Neural cell (in vitro differentiated cells): ENCODE measurements at regions not wholly inside any gene's neighbourhood (a gene's known extent, or its start where the extent isn't known, plus 50 kb on each side); places are given as distances from the start of the nearest gene placed in this dataset.

Experiments used
- H2AFZ ChIP-seq: fragments of 200-600, 300-800 bp; sonication (generic), shearing (Covaris generic); 2 replicates; pipeline ENCODE4 v1.6.0; 2014; ENCODE audit warnings: low read depth, mild to moderate bottlenecking, antibody characterized with exemption, low read length, moderate library complexity
- H3F3A ChIP-seq: fragments of 200-600 bp; shearing (Covaris generic); 2 replicates; pipeline ENCODE4 v1.6.1; 2016; ENCODE audit warnings: mild to moderate bottlenecking, moderate library complexity, mixed read lengths, antibody characterized with exemption, low read length; ENCODE audit not compliant: insufficient read depth, poor library complexity, severe bottlenecking
- H3K27ac ChIP-seq: fragments of 200-600, 300-800 bp; sonication (generic), shearing (Covaris generic); 2 replicates; pipeline ENCODE4 v1.5.1; 2014; ENCODE audit warnings: mild to moderate bottlenecking, low read length, moderate library complexity
- H3K27me3 ChIP-seq: fragments of 300-800, 200-600 bp; sonication (generic), shearing (Covaris generic); 2 replicates; pipeline ENCODE4 v1.6.0; 2014; ENCODE audit warnings: mild to moderate bottlenecking, low read depth, low read length, moderate library complexity; ENCODE audit not compliant: insufficient read depth
- H3K36me3 ChIP-seq: fragments of 300-800, 200-600 bp; sonication (generic), shearing (Covaris generic); 2 replicates; pipeline ENCODE4 v1.5.1; 2014; ENCODE audit warnings: mild to moderate bottlenecking, antibody characterized with exemption, low read length, moderate library complexity; ENCODE audit not compliant: insufficient read depth
- H3K4me2 ChIP-seq: fragments of 300-800, 200-600 bp; sonication (generic), shearing (Covaris generic); 2 replicates; pipeline ENCODE4 v1.6.0; 2014; ENCODE audit warnings: mild to moderate bottlenecking, low read length
- H3K4me3 ChIP-seq: fragments of 300-800, 200-600 bp; sonication (generic), shearing (Covaris generic); 2 replicates; pipeline ENCODE4 v1.5.1; 2014; ENCODE audit warnings: mild to moderate bottlenecking, low read length, moderate library complexity
- H3K79me2 ChIP-seq: fragments of 200-600 bp; shearing (Covaris generic); replicated peaks from 2 replicates; pipeline ENCODE4 v1.6.0; 2014; ENCODE audit warnings: mild to moderate bottlenecking, low read length, moderate library complexity; ENCODE audit not compliant: insufficient read depth
- H3K9ac ChIP-seq: fragments of 300-800, 200-600 bp; sonication (generic), shearing (Covaris generic); 2 replicates; pipeline ENCODE4 v1.6.1; 2016; ENCODE audit warnings: mild to moderate bottlenecking, low read length, mixed read lengths
- H3K9me2 ChIP-seq: fragments of 200-600 bp; shearing (Covaris generic); 2 replicates; pipeline ENCODE4 v1.6.1; 2016; ENCODE audit warnings: mild to moderate bottlenecking, low read length, mixed read lengths; ENCODE audit not compliant: insufficient read depth
- H3K9me3 ChIP-seq: fragments of 200-600, 300-800 bp; sonication (generic), shearing (Covaris generic); 2 replicates; pipeline ENCODE4 v1.6.1; 2016; ENCODE audit warnings: mild to moderate bottlenecking, mixed run types, low read length, moderate library complexity, mixed read lengths
- H4K20me1 ChIP-seq: fragments of 200-600 bp; shearing (Covaris generic); 2 replicates; pipeline ENCODE4 v1.6.1; 2016; ENCODE audit warnings: mild to moderate bottlenecking, mixed run types; ENCODE audit not compliant: insufficient read depth
- CTCF ChIP-seq: fragments of 450-650 bp; IDR thresholded peaks from 2 replicates; pipeline ENCODE4 v1.5.1; 2014; ENCODE audit warnings: antibody characterized with exemption, mild to moderate bottlenecking, moderate library complexity; ENCODE audit not compliant: poor library complexity, severe bottlenecking
- EP300 ChIP-seq: fragments of 450-650 bp; conservative IDR thresholded peaks from 2 replicates; pipeline ENCODE4 v1.6.1; 2014; ENCODE audit warnings: antibody characterized with exemption, mild to moderate bottlenecking, moderate library complexity; ENCODE audit not compliant: poor library complexity, severe bottlenecking
- EZH2 ChIP-seq: fragments of 200-600, 300-800 bp; shearing (Covaris generic), sonication (generic); IDR thresholded peaks from 2 replicates; pipeline ENCODE4 v1.6.1; 2014; ENCODE audit warnings: antibody characterized with exemption, low read length, borderline replicate concordance, mild to moderate bottlenecking; ENCODE audit not compliant: insufficient read depth, poor library complexity, severe bottlenecking
- MXI1 ChIP-seq: fragments of 450-650 bp; conservative IDR thresholded peaks from 2 replicates; pipeline ENCODE4 v1.6.1; 2014; ENCODE audit warnings: antibody characterized with exemption, mild to moderate bottlenecking; ENCODE audit not compliant: poor library complexity, severe bottlenecking
- POLR2AphosphoS5 ChIP-seq: IDR thresholded peaks from 2 replicates; pipeline ENCODE4 v1.6.1; 2012
- RAD21 ChIP-seq: fragments of 450-650 bp; conservative IDR thresholded peaks from 2 replicates; pipeline ENCODE4 v1.6.1; 2014; ENCODE audit warnings: antibody characterized with exemption, mild to moderate bottlenecking, moderate library complexity
- REST ChIP-seq: IDR thresholded peaks from 2 replicates; pipeline ENCODE4 v1.6.1; 2012; ENCODE audit warnings: borderline replicate concordance
- SMC3 ChIP-seq: fragments of 450-650 bp; conservative IDR thresholded peaks from 2 replicates; pipeline ENCODE4 v1.6.1; 2014; ENCODE audit warnings: antibody characterized with exemption, mild to moderate bottlenecking, moderate library complexity; ENCODE audit not compliant: poor library complexity
- TAF1 ChIP-seq: IDR thresholded peaks from 2 replicates; pipeline ENCODE4 v1.6.1; 2012; ENCODE audit warnings: low read depth

GRCh38 chr6:56343295-56343694 is 95.9 kb upstream of the COL21A1 start:
- H3K4me2 ChIP-seq, result no peak overlapping the region
- no peak overlapping the region for H3K4me3 ChIP-seq
- H3K27ac ChIP-seq, result no peak overlapping the region
- no peak overlapping the region for H2AFZ ChIP-seq
- H3K27me3 ChIP-seq, result no peaks in the 10 kb centered on the region
- H3K9me3 ChIP-seq, result no peaks in the 10 kb centered on the region
- H3F3A ChIP-seq, result no peaks in the 10 kb centered on the region
- H3K9ac ChIP-seq, result no peak overlapping the region
- no peaks in the 10 kb centered on the region for H4K20me1 ChIP-seq
- no peak for TF ChIP-seq MXI1
- H3K79me2 ChIP-seq, result no peaks in the 10 kb centered on the region
- no peaks in the 10 kb centered on the region for H3K9me2 ChIP-seq
- H3K36me3 ChIP-seq, result no peaks in the 10 kb centered on the region

GRCh38 chr6:56339524-56339923 is 92.1 kb upstream of the COL21A1 start:
- TF ChIP-seq CTCF, result no peak
- TF ChIP-seq RAD21, result no peak
- no peak for TF ChIP-seq SMC3
- TF ChIP-seq POLR2AphosphoS5, result no peak
- no peak for TF ChIP-seq REST
- Histone ChIP-seq H3K4me2 (no peak overlapping the region), H3K9me3 (no peaks in the 10 kb centered on the region), H2AFZ (no peak overlapping the region), H3K27ac (no peak overlapping the region), H3K4me3 (no peak overlapping the region), H3K79me2 (no peaks in the 10 kb centered on the region), H3F3A (no peaks in the 10 kb centered on the region), H4K20me1 (no peaks in the 10 kb centered on the region), H3K27me3 (no peaks in the 10 kb centered on the region), H3K9me2 (no peaks in the 10 kb centered on the region), H3K36me3 (no peaks in the 10 kb centered on the region), H3K9ac (no peak overlapping the region)

GRCh38 chr6:56335726-56336125 is 88.3 kb upstream of the COL21A1 start:
- Histone ChIP-seq H3K4me3 (no peak overlapping the region), H3K9ac (no peak overlapping the region), H3K4me2 (no peak overlapping the region)

More at GRCh38 chr6:56335726-56336125, 88.3 kb upstream of the COL21A1 start:
- Histone ChIP-seq H3K27ac (no peak overlapping the region), H2AFZ (no peak overlapping the region), H3K36me3 (no peaks in the 10 kb centered on the region), H4K20me1 (no peaks in the 10 kb centered on the region), H3K9me2 (no peaks in the 10 kb centered on the region), H3K27me3 (no peaks in the 10 kb centered on the region), H3K79me2 (no peaks in the 10 kb centered on the region), H3F3A (no peaks in the 10 kb centered on the region), H3K9me3 (no peaks in the 10 kb centered on the region)
- TF ChIP-seq POLR2AphosphoS5 (no peak), SMC3 (no peak), RAD21 (no peak), REST (no peak), EZH2 (no peak), CTCF (no peak), EP300 (no peak), TAF1 (no peak), MXI1 (no peak)
